KMS-11 (cell line): ENCODE measurements at regions not wholly inside any gene's neighbourhood (a gene's known extent, or its start where the extent isn't known, plus 50 kb on each side); places are given as distances from the start of the nearest gene placed in this dataset.
"Not testable (repeated sequence)": the region's sequence is repeated elsewhere in the genome, so short reads cannot be mapped to it uniquely, and the experiment has no call there.

Source experiments
- H2AFZ ChIP-seq: fragments of 200-600 bp; sonication (generic); 2 replicates; pipeline ENCODE4 v1.6.1; 2016; ENCODE audit warnings: antibody characterized with exemption, mixed run types, low read depth
- H3K27ac ChIP-seq: fragments of 200-600 bp; sonication (generic); 2 replicates; pipeline ENCODE4 v1.6.1; 2016; ENCODE audit warnings: mild to moderate bottlenecking, mixed run types
- H3K27me3 ChIP-seq: fragments of 200-600 bp; sonication (generic); 2 replicates; pipeline ENCODE4 v1.6.1; 2017; ENCODE audit warnings: mild to moderate bottlenecking, low read depth, mixed run types, moderate library complexity; ENCODE audit not compliant: insufficient read depth
- H3K36me3 ChIP-seq: fragments of 200-600 bp; sonication (generic); 2 replicates; pipeline ENCODE4 v1.6.1; 2017; ENCODE audit warnings: mild to moderate bottlenecking, mixed run types; ENCODE audit not compliant: insufficient read depth
- H3K4me1 ChIP-seq: fragments of 200-600 bp; sonication (generic); 2 replicates; pipeline ENCODE4 v1.6.1; 2016; ENCODE audit warnings: mild to moderate bottlenecking, low read depth, mixed run types; ENCODE audit not compliant: poor library complexity, severe bottlenecking
- H3K4me2 ChIP-seq: fragments of 200-600 bp; sonication (generic); 2 replicates; pipeline ENCODE4 v1.7.0; 2016; ENCODE audit warnings: mild to moderate bottlenecking, mixed run types
- H3K4me3 ChIP-seq: fragments of 200-600 bp; sonication (generic); IDR thresholded peaks from 2 replicates; pipeline ENCODE4 v1.6.1; 2017; ENCODE audit warnings: low read depth, low read length, mixed read lengths; ENCODE audit not compliant: insufficient read depth
- H3K79me2 ChIP-seq: fragments of 200-600 bp; sonication (generic); 2 replicates; pipeline ENCODE4 v1.6.1; 2016; ENCODE audit warnings: low read depth, mixed run types; ENCODE audit not compliant: insufficient read depth
- H3K9ac ChIP-seq: fragments of 200-600 bp; sonication (generic); 2 replicates; pipeline ENCODE4 v1.6.1; 2016; ENCODE audit warnings: mild to moderate bottlenecking, mixed run types
- H4K20me1 ChIP-seq: fragments of 200-600 bp; sonication (generic); 2 replicates; pipeline ENCODE4 v1.6.1; 2016; ENCODE audit warnings: mild to moderate bottlenecking, mixed run types; ENCODE audit not compliant: insufficient read depth
- TF ChIP-seq, protein P1 (sequence below): fragments of 200-600 bp; sonication (generic); conservative IDR thresholded peaks from 2 replicates; pipeline ENCODE4 v1.6.1; 2017; ENCODE audit warnings: low read depth, mild to moderate bottlenecking, antibody characterized with exemption, low read length, moderate library complexity, mixed read lengths

DNA sequence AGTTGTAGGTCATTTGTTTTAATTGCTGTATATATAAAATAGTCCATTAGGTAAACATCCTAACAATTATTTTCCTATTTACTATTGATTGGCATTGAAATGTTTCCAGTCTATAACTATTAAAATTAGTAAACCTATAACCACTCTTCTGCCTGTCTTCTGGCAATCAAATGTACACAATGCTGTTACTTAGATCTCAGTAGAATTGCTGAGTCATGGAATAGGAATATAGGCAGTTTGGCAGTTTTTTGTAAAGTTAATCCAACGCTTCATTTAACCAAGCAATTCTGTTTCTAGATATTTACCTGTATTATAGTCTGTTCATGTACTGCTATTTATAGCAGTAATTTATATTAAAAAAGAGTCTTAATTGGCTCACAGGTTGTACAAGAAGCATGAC, 518.1 kb downstream of the DCDC2C start:
- TF ChIP-seq, protein P1, sequence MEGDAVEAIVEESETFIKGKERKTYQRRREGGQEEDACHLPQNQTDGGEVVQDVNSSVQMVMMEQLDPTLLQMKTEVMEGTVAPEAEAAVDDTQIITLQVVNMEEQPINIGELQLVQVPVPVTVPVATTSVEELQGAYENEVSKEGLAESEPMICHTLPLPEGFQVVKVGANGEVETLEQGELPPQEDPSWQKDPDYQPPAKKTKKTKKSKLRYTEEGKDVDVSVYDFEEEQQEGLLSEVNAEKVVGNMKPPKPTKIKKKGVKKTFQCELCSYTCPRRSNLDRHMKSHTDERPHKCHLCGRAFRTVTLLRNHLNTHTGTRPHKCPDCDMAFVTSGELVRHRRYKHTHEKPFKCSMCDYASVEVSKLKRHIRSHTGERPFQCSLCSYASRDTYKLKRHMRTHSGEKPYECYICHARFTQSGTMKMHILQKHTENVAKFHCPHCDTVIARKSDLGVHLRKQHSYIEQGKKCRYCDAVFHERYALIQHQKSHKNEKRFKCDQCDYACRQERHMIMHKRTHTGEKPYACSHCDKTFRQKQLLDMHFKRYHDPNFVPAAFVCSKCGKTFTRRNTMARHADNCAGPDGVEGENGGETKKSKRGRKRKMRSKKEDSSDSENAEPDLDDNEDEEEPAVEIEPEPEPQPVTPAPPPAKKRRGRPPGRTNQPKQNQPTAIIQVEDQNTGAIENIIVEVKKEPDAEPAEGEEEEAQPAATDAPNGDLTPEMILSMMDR = no peak
- no peaks in the 10 kb centered on the region for H3K79me2 ChIP-seq
- no peaks in the 10 kb centered on the region for H3K36me3 ChIP-seq
- H3K4me1 ChIP-seq = no peaks in the 10 kb centered on the region
- no peak overlapping the region for H3K27ac ChIP-seq
- H3K9ac ChIP-seq = no peak overlapping the region
- no peaks in the 10 kb centered on the region for H4K20me1 ChIP-seq
- H3K27me3 ChIP-seq = no peaks in the 10 kb centered on the region
- H3K4me2 ChIP-seq = no peak overlapping the region
- H2AFZ ChIP-seq = no peak overlapping the region
- no peak overlapping the region for H3K4me3 ChIP-seq

DNA sequence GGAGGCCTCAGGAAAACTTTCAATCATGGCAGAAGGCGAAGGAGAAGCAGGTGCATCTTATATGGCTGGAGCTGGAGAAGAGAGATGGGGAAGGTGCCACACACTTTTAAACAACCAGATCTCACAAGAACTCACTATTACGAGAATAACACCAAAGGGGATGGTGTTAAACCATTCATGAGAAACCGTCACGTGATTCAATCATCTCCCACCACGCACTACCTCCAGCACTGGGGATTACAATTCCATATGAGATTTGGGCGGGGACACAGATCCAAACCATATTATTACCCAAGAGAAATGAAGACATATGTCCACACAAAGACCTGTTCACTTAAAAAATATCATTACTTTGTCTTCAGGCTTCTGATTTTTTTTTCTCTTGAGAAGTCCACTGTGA, 518.5 kb downstream of the DCDC2C start:
- no peaks in the 10 kb centered on the region for H4K20me1 ChIP-seq
- H3K4me1 ChIP-seq = no peaks in the 10 kb centered on the region
- TF ChIP-seq, protein P1 = no peak
- H3K9ac ChIP-seq = no peak overlapping the region
- H3K27ac ChIP-seq = no peak overlapping the region
- no peaks in the 10 kb centered on the region for H3K36me3 ChIP-seq
- H3K79me2 ChIP-seq = no peaks in the 10 kb centered on the region
- H2AFZ ChIP-seq = no peak overlapping the region
- H3K27me3 ChIP-seq = no peaks in the 10 kb centered on the region
- H3K4me2 ChIP-seq = no peak overlapping the region
- no peak overlapping the region for H3K4me3 ChIP-seq

DNA sequence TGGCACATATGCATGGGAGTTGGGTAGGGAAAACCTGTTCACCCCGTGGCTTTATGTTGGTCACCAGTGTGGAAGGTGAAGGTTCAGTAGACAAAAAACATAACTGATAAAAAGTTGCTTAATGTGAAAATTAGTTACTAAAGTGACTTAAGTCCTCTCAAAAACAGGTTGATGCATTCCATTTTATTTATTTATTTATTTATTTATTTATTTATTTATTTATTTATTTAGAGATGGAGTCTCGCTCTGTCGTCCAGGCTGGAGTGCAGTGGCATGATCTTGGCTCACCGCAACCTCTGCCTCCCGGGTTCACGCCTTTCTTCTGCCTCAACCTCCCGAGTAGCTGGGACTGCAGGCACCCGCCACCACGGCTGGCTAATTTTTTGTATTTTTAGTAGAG, 541.0 kb downstream of the DCDC2C start:
- H3K4me1 ChIP-seq, H3K36me3 ChIP-seq, H3K27ac ChIP-seq, H3K4me3 ChIP-seq, H2AFZ ChIP-seq, H3K79me2 ChIP-seq, H3K9ac ChIP-seq, H4K20me1 ChIP-seq, H3K4me2 ChIP-seq, H3K27me3 ChIP-seq: not testable (repeated sequence)

DNA sequence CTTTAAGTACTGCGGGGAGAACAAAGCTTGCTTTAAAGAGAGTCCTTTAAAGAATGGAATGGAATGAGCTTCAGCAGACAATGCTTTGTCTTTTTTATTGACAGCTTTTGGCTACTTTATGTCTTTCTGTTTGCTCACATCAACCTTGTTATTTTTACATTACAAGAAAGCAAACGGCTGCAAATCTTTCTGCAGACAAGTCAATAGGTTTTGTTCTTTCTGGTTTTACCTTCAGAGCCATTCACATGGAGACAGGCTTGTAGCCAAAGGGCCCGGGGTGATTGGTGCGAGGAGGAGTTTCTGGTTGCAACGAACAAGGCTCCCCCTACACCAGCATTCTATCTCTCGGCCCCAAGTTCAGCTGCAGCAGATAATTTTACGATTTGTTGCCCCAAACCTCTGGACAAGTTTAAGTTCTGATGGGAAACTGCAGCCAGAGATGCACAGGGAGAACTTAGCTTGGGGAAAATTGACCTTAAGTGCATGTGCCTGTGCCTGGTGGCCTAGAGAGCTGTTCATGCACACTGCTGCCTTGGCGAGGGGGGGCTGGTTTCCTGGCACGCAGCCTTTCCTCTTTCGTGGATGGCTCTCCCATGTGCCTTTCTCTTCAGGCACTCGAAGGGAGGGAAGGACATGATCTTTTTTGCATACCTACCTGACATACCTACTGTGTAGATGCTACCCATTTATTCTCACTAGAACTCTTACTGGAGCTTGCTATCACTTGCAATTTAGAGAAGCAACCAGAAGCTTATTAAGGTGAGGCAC, 543.2 kb downstream of the DCDC2C start:
- Histone ChIP-seq H3K9ac (no peak overlapping the region), H3K4me2 (no peak overlapping the region), H2AFZ (no peak overlapping the region), H3K36me3 (no peaks in the 10 kb centered on the region), H3K4me1 (no peaks in the 10 kb centered on the region), H3K27ac (no peak overlapping the region), H3K4me3 (no peak overlapping the region), H4K20me1 (no peaks in the 10 kb centered on the region), H3K27me3 (no peaks in the 10 kb centered on the region), H3K79me2 (no peaks in the 10 kb centered on the region)
- TF ChIP-seq, protein P1 = no peak

DNA sequence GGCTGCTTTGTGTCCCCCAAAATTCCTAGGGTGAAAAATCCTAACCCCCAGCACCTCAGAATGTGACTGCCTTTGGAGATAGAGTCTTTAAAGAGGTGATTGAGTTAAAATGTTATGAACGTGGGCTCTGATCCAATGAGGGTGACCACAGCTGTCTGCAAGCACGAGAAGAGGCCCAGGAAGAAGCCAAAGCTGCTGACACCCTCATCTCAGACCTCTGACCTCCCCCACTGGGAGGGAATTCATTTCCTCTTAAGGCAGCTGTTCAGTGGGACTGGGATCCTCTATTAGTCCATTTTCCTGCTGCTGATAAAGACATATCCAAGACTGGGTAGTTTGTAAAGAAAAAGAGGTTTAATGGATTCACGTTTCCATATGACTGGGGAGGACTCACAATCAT, 544.4 kb downstream of the DCDC2C start:
- Histone ChIP-seq H3K36me3 (no peaks in the 10 kb centered on the region), H3K27me3 (no peaks in the 10 kb centered on the region), H4K20me1 (no peaks in the 10 kb centered on the region), H3K4me1 (no peaks in the 10 kb centered on the region), H2AFZ (no peak overlapping the region; the same call in 1 of the 2 replicates), H3K79me2 (no peaks in the 10 kb centered on the region), H3K4me2 (no peak overlapping the region), H3K27ac (no peak overlapping the region), H3K9ac (no peak overlapping the region), H3K4me3 (no peak overlapping the region)
- TF ChIP-seq, protein P1 = no peak
